HepG2 (cell line): ENCODE measurements at regions not wholly inside any gene's neighbourhood (a gene's known extent, or its start where the extent isn't known, plus 50 kb on each side); places are given as distances from the start of the nearest gene placed in this dataset.

Experiments
- ARNTL ChIP-seq: sonication (generic); formaldehyde crosslinking; IDR thresholded peaks from 2 replicates; pipeline ENCODE4 v1.4.0; 2020; ENCODE audit warnings: mild to moderate bottlenecking, missing genetic modification reagents
- BORCS8-MEF2B ChIP-seq: sonication (generic); formaldehyde crosslinking; IDR thresholded peaks from 2 replicates; pipeline ENCODE4 v1.8.0; 2022; ENCODE audit warnings: mild to moderate bottlenecking, missing genetic modification reagents
- BRF2 ChIP-seq: sonication (generic); formaldehyde crosslinking; IDR thresholded peaks from 2 replicates; pipeline ENCODE4 v1.8.1; 2022; ENCODE audit warnings: mild to moderate bottlenecking, missing genetic modification reagents
- CREBL2 ChIP-seq: sonication (generic); formaldehyde crosslinking; IDR thresholded peaks from 2 replicates; pipeline ENCODE4 v1.8.1; 2023; ENCODE audit warnings: missing genetic modification reagents, mild to moderate bottlenecking, borderline replicate concordance
- HOXA7 ChIP-seq: sonication (generic); formaldehyde crosslinking; IDR thresholded peaks from 2 replicates; pipeline ENCODE4 v1.8.1; 2022; ENCODE audit warnings: mild to moderate bottlenecking, missing genetic modification reagents, moderate library complexity
- MAFK ChIP-seq, 2 experiments: IDR thresholded peaks in 1 of 2; conservative IDR thresholded peaks in 1 of 2; 2 replicates each; pipeline ENCODE4 v1.6.1; 2011; ENCODE audit warnings: improper control_type of control experiment in 2 of 2, low read length in 2 of 2
- SMC3 ChIP-seq: IDR thresholded peaks from 2 replicates; pipeline ENCODE4 v1.6.1; 2011; ENCODE audit warnings: low read length, improper control_type of control experiment
- SP4 ChIP-seq: sonication (generic); formaldehyde crosslinking; IDR thresholded peaks from 2 replicates; pipeline ENCODE4 v1.8.1; 2023; ENCODE audit warnings: mild to moderate bottlenecking, missing genetic modification reagents
- SRY ChIP-seq: sonication (generic); formaldehyde crosslinking; IDR thresholded peaks from 2 replicates; pipeline ENCODE4 v1.8.0; 2022; ENCODE audit warnings: mild to moderate bottlenecking, missing genetic modification reagents
- SYNCRIP ChIP-seq: fragments of 200-400 bp; formaldehyde crosslinking; IDR thresholded peaks from 2 replicates; pipeline ENCODE4 v1.6.1; 2018; ENCODE audit warnings: mild to moderate bottlenecking, low read depth, low read length; ENCODE audit not compliant: insufficient read depth
- ZNF318 ChIP-seq: sonication (generic); formaldehyde crosslinking; IDR thresholded peaks from 2 replicates; pipeline ENCODE4 v1.4.0; 2020; ENCODE audit warnings: mild to moderate bottlenecking, missing genetic modification reagents
- TF ChIP-seq, protein P1 (sequence below): sonication (generic); formaldehyde crosslinking; IDR thresholded peaks from 2 replicates; pipeline ENCODE4 v1.5.0; 2020; ENCODE audit warnings: mild to moderate bottlenecking, missing genetic modification reagents
- TF ChIP-seq, protein P2 (sequence below): sonication (generic); formaldehyde crosslinking; IDR thresholded peaks from 2 replicates; pipeline ENCODE4 v1.4.0; 2020; ENCODE audit warnings: missing genetic modification reagents, borderline replicate concordance

- TF ChIP-seq BRF2 (CRISPR knock-in tag) (0 out of 2 replicates have a peak, but pooled peaks have one; percentile 64), SYNCRIP (no peak), MAFK (conservative IDR thresholded peaks at IDR 0.05 in 1 of 2, IDR thresholded peaks at IDR 0.05 in 1 of 2; ENCODE audit: low read length in 2 of 2) (no peak), ARNTL (CRISPR knock-in tag) (peak; percentile 96), SMC3 (no peak; the same call in 1 of the 2 replicates), BORCS8-MEF2B (peak; percentile 87), SRY (no peak), SP4 (CRISPR knock-in tag) (peak; percentile 66), HOXA7 (CRISPR knock-in tag) (no peak), CREBL2 (no peak), ZNF318 (CRISPR knock-in tag) (no peak)
- TF ChIP-seq, protein P1, sequence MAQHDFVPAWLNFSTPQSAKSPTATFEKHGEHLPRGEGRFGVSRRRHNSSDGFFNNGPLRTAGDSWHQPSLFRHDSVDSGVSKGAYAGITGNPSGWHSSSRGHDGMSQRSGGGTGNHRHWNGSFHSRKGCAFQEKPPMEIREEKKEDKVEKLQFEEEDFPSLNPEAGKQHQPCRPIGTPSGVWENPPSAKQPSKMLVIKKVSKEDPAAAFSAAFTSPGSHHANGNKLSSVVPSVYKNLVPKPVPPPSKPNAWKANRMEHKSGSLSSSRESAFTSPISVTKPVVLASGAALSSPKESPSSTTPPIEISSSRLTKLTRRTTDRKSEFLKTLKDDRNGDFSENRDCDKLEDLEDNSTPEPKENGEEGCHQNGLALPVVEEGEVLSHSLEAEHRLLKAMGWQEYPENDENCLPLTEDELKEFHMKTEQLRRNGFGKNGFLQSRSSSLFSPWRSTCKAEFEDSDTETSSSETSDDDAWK (CRISPR knock-in tag), result no peak
- TF ChIP-seq, protein P2, sequence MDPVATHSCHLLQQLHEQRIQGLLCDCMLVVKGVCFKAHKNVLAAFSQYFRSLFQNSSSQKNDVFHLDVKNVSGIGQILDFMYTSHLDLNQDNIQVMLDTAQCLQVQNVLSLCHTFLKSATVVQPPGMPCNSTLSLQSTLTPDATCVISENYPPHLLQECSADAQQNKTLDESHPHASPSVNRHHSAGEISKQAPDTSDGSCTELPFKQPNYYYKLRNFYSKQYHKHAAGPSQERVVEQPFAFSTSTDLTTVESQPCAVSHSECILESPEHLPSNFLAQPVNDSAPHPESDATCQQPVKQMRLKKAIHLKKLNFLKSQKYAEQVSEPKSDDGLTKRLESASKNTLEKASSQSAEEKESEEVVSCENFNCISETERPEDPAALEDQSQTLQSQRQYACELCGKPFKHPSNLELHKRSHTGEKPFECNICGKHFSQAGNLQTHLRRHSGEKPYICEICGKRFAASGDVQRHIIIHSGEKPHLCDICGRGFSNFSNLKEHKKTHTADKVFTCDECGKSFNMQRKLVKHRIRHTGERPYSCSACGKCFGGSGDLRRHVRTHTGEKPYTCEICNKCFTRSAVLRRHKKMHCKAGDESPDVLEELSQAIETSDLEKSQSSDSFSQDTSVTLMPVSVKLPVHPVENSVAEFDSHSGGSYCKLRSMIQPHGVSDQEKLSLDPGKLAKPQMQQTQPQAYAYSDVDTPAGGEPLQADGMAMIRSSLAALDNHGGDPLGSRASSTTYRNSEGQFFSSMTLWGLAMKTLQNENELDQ (CRISPR knock-in tag), result no peak
Measured at GRCh38 chr9:91100878-91101450, 260.8 kb downstream of the AUH start (continued).
